Esophagus squamous epithelium (tissue), 4 donors: ENCODE measurements at regions not wholly inside any gene's neighbourhood (a gene's known extent, or its start where the extent isn't known, plus 50 kb on each side); places are given as distances from the start of the nearest gene placed in this dataset.

Source experiments
- CTCF ChIP-seq, 6 experiments: fragments of 450-650 bp in 4 of 6; fragments of 200-600 bp in 2 of 6; sonication (generic) in 2 of 6; IDR thresholded peaks; one replicate each; pipeline ENCODE4 v1.5.1; 2016 to 2019; ENCODE audit warnings: antibody characterized with exemption in 6 of 6, mild to moderate bottlenecking in 4 of 6, moderate library complexity in 4 of 6
- POLR2A ChIP-seq, 4 donors: fragments of 450-650 bp; IDR thresholded peaks; one replicate each; pipeline ENCODE4 v1.6.1; 2017; ENCODE audit warnings: antibody characterized with exemption in 4 of 4, mild to moderate bottlenecking in 4 of 4, moderate library complexity in 3 of 4

- TF ChIP-seq POLR2A (IDR thresholded peaks at IDR 0.05), result no peak
- no peak for TF ChIP-seq CTCF (IDR thresholded peaks at IDR 0.05)
Measured at GRCh38 chr21:23718446-23719285, 1888.6 kb downstream of the MRPL39 start.
